ENCODE measurements at regions not wholly inside any gene's neighbourhood (a gene's known extent, or its start where the extent isn't known, plus 50 kb on each side); places are given as distances from the start of the nearest gene placed in this dataset.

GRCh38 chr4:107261241-107261874, 225.2 kb upstream of the DKK2 start:
- TF ChIP-seq ZFX (IDR thresholded peaks at IDR 0.05; ENCODE audit: borderline replicate concordance) (no peak), CTCF (IDR thresholded peaks at IDR 0.05) (no peak)
- H3K27ac ChIP-seq = no peak overlapping the region

- H3K27ac ChIP-seq = no peak overlapping the region
- TF ChIP-seq ZFX (IDR thresholded peaks at IDR 0.05; ENCODE audit: borderline replicate concordance) (no peak), CTCF (IDR thresholded peaks at IDR 0.05) (no peak)
Observed at GRCh38 chr4:107258359-107258758, 222.2 kb upstream of the DKK2 start.

GRCh38 chr4:107255596-107255995, 219.5 kb upstream of the DKK2 start:
- no peak overlapping the region for H3K27ac ChIP-seq
- TF ChIP-seq CTCF (IDR thresholded peaks at IDR 0.05) (no peak), ZFX (IDR thresholded peaks at IDR 0.05; ENCODE audit: borderline replicate concordance) (no peak)

DNA sequence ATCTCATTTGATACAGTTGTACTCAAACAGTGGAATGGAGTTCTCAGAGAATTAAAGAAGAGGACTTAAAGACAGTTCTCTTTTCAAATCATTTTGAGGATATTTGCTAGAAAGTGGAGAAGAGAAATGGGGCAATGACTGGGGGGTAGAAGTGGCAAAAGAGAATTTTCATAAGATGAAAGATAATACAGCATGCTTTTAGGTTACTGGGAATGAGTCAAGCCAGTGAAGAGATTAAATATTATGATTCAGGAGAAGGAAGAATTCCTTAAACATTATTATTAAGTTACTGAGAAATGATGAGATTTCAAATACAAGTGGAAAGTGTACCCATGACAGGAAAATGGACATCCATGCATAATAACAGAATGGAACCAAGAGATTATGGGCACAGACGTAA, 219.0 kb upstream of the DKK2 start:
- no peak overlapping the region for H3K27ac ChIP-seq
- TF ChIP-seq CTCF (IDR thresholded peaks at IDR 0.05) (no peak), ZFX (IDR thresholded peaks at IDR 0.05; ENCODE audit: borderline replicate concordance) (no peak)

GRCh38 chr4:107253579-107254068, 217.5 kb upstream of the DKK2 start:
- TF ChIP-seq ZFX (IDR thresholded peaks at IDR 0.05; ENCODE audit: borderline replicate concordance) (no peak), CTCF (IDR thresholded peaks at IDR 0.05) (no peak)
- no peak overlapping the region for H3K27ac ChIP-seq

DNA sequence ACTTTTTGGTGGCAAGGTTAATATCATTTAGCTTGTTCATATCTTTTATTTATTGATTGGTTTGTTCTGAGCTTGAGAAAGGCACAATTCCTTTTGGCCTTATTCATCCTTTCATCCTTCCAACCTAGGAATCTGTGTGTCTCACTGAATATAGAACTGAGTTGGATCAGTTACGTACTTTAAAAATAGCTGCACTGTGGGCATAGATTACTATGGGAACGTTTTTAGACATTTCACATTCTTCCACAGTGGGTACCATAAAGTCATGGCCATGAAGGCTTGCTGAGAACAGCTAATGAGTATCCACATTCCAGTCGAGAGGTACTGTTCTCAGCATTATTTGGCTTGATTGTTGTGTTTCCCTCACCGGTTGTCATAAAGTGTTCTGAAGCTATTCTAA, 217.0 kb upstream of the DKK2 start:
- H3K27ac ChIP-seq = no peak overlapping the region
- TF ChIP-seq ZFX (IDR thresholded peaks at IDR 0.05; ENCODE audit: borderline replicate concordance) = no peak
- TF ChIP-seq CTCF (IDR thresholded peaks at IDR 0.05) = no peak

GRCh38 chr4:107252571-107252970, 216.5 kb upstream of the DKK2 start:
- TF ChIP-seq CTCF (IDR thresholded peaks at IDR 0.05) (no peak), ZFX (IDR thresholded peaks at IDR 0.05; ENCODE audit: borderline replicate concordance) (no peak)
- H3K27ac ChIP-seq = no peak overlapping the region

Measured in 22Rv1 (cell line).